Activated naive CD8-positive, alpha-beta T cell treated with anti-CD3 and anti-CD28 coated beads, Interleukin-2, amount 10 ng/mL, durations not matched to agents 7 days and 5 days (primary cell): ENCODE measurements at regions not wholly inside any gene's neighbourhood (a gene's known extent, or its start where the extent isn't known, plus 50 kb on each side); places are given as distances from the start of the nearest gene placed in this dataset.

ENCODE experiments used
- ATAC-seq: fragments of 150-1000 bp; cut with Tn5 transposase; one replicate; pipeline ENCODE4 v1.10.0; 2021; ENCODE audit warnings: low read depth, moderate library complexity
- POLR2A ChIA-PET: fragments of 350-600 bp; sonication (Branson Sonifier 250); formaldehyde crosslinking; loops from one replicate; lab custom pipeline; 2021; ENCODE audit warnings: antibody characterized with exemption; lab: Charles Lee
- DNase-seq: peaks from one replicate; pipeline ENCODE4 v3.0.0; 2021
- H3K27ac Mint-ChIP-seq: one replicate; pipeline ENCODE4 v1.8.0; 2022; ENCODE audit warnings: mild to moderate bottlenecking, mixed read lengths
- H3K27me3 Mint-ChIP-seq: one replicate; pipeline ENCODE4 v1.8.0; 2022; ENCODE audit warnings: mild to moderate bottlenecking, moderate library complexity, mixed read lengths
- H3K36me3 Mint-ChIP-seq: one replicate; pipeline ENCODE4 v1.8.0; 2021; ENCODE audit warnings: mild to moderate bottlenecking, mixed read lengths
- H3K4me1 Mint-ChIP-seq: one replicate; pipeline ENCODE4 v1.8.0; 2021; ENCODE audit warnings: mixed read lengths
- H3K4me3 Mint-ChIP-seq: one replicate; pipeline ENCODE4 v1.8.0; 2022; ENCODE audit warnings: mild to moderate bottlenecking, moderate library complexity, mixed read lengths
- H3K9me3 Mint-ChIP-seq: one replicate; pipeline ENCODE4 v1.8.0; 2021; ENCODE audit warnings: mixed read lengths

- H3K27me3 Mint-ChIP-seq: no peaks in the 10 kb centered on the region
- ATAC-seq (no peak), DNase-seq (no peak)
- H3K36me3 Mint-ChIP-seq: no peaks in the 10 kb centered on the region
- no peak overlapping the region for H3K27ac Mint-ChIP-seq
- H3K4me1 Mint-ChIP-seq: no peaks in the 10 kb centered on the region
- POLR2A ChIA-PET: no interaction called here
- no peak overlapping the region for H3K4me3 Mint-ChIP-seq
- H3K9me3 Mint-ChIP-seq: no peaks in the 10 kb centered on the region
Measured at GRCh38 chr22:48784701-48785503, 1042.8 kb downstream of the BRD1 start.

DNA sequence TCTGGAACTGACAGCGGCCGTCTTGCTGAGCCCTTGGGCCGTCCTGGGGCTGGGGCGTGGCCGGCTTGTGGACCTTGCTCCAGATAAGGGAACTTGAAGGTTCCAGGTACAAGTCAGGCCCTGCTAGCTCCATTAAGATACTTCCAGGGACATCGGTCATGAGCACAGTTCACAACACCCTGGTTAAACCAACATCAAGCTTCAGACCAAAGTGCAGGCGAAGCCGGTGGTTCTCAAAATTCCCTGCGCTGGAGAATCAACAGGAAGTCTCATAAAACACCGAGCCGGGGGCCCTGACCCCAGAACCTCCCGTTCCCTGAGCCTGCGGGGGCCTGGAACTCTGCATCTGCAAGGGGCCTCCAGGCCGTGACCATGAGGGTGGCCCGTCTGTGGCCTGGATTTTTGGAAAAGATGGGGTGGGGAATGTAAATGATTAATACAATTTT is 1043.8 kb downstream of the BRD1 start:
- Mint-ChIP-seq H3K4me1 (no peaks in the 10 kb centered on the region), H3K36me3 (no peaks in the 10 kb centered on the region), H3K27ac (no peak overlapping the region), H3K9me3 (no peaks in the 10 kb centered on the region), H3K4me3 (no peak overlapping the region), H3K27me3 (no peaks in the 10 kb centered on the region)
- POLR2A ChIA-PET: no interaction called here
- ATAC-seq (no peak), DNase-seq (no peak)

DNA sequence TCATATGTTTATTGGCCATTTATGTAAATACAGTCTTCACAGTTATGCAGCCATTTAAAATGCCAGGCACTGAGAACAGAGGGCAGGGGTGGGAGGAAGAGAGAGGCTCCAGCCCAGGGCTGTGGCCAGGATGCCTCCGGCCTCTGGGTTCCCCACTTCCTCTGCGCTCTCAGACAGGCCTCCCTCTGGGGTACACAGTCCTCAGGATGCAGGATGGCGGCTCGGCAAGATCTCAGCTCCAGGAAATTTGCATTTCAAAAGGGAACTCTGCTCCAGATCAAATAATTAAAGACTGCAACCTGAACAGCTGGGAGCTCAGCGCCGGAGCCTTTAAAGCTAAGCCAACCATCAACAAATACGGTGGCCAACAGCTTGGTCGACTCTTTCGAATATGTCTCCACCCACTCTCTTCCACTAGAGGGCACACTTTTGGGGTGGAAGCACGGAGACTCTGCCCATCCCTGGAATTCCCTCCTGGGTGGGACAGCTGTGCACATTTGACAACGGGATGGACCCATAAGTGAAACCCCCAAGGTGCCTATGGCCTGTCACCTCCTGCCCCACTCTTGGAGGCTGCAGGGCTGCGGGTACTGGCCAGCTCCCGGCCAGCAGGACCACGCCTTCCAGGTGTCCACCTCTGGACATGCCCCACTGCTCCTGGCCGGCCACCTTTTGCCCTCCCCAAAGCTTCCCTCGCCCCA is 1044.7 kb downstream of the BRD1 start:
- no peaks in the 10 kb centered on the region for H3K4me1 Mint-ChIP-seq
- ATAC-seq: no peak
- no peak overlapping the region for H3K4me3 Mint-ChIP-seq
- H3K36me3 Mint-ChIP-seq: no peaks in the 10 kb centered on the region
- peaks cover 3% of the 10 kb centered on the region for H3K9me3 Mint-ChIP-seq
- H3K27me3 Mint-ChIP-seq: no peaks in the 10 kb centered on the region
- POLR2A ChIA-PET: no interaction called here
- no peak overlapping the region for H3K27ac Mint-ChIP-seq
- DNase-seq: no peak

GRCh38 chr22:48782326-48782725 is 1045.3 kb downstream of the BRD1 start:
- no peak overlapping the region for H3K27ac Mint-ChIP-seq
- no peak for DNase-seq
- no peaks in the 10 kb centered on the region for H3K36me3 Mint-ChIP-seq
- ATAC-seq: no peak
- H3K27me3 Mint-ChIP-seq: no peaks in the 10 kb centered on the region
- H3K4me1 Mint-ChIP-seq: no peaks in the 10 kb centered on the region
- H3K4me3 Mint-ChIP-seq: no peak overlapping the region
- POLR2A ChIA-PET: no interaction called here
- H3K9me3 Mint-ChIP-seq: peaks cover 4% of the 10 kb centered on the region

- no peaks in the 10 kb centered on the region for H3K27me3 Mint-ChIP-seq
- POLR2A ChIA-PET: interaction anchor here (0.6 kb wide), 1 partner anchor 1126 kb away, joined by 4 read pairs; no protein-coding TSS in a partner anchor
- no peak for ATAC-seq
- H3K9me3 Mint-ChIP-seq: peaks cover 5% of the 10 kb centered on the region
- no peaks in the 10 kb centered on the region for H3K4me1 Mint-ChIP-seq
- no peak overlapping the region for H3K27ac Mint-ChIP-seq
- no peak overlapping the region for H3K4me3 Mint-ChIP-seq
- DNase-seq: no peak
- no peaks in the 10 kb centered on the region for H3K36me3 Mint-ChIP-seq
Measured at GRCh38 chr22:48781868-48782267, 1045.8 kb downstream of the BRD1 start.

- Mint-ChIP-seq H3K27me3 (no peaks in the 10 kb centered on the region), H3K4me1 (no peaks in the 10 kb centered on the region), H3K9me3 (peaks cover 6% of the 10 kb centered on the region), H3K36me3 (no peaks in the 10 kb centered on the region), H3K27ac (no peak overlapping the region), H3K4me3 (no peak overlapping the region)
- DNase-seq (no peak), ATAC-seq (no peak)
- POLR2A ChIA-PET: interaction anchor here (0.6 kb wide), 1 partner anchor 1127 kb away, joined by 4 read pairs; no protein-coding TSS in a partner anchor
Measured at GRCh38 chr22:48781391-48781790, 1046.3 kb downstream of the BRD1 start.

DNA sequence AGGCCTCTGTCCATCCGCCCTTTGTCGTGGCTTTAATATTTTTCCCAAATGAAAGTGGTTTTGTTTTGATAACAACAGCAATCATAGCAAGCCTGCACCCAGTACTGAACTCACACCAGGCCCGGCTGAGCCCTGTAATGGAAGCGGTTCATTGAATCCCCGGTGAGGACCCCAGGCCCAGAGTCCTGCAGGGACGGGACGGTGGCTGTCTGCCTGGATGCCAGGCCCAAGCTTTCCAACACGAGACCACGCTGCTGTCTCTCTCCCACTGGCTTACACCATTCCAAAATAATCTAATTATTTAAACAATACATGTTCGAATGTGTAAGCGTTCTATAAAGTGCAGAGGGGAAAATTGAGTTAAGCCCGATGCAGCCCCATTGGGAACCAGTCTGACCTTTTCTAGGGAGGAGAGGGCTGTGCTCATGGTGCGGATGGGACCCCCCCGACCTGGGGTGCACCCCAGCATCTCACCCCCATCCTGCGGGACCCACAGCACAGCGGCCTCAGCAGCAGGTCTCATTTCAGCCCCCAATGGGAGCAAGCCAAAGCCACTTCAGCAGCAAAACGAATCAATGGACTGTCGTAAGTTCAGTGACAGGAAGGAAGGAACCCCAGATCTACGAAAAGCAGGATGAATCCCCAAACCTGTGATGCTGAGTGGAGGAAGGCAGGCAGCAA is 1046.9 kb downstream of the BRD1 start:
- no peak overlapping the region for H3K4me3 Mint-ChIP-seq
- H3K36me3 Mint-ChIP-seq: no peaks in the 10 kb centered on the region
- ATAC-seq (no peak), DNase-seq (no peak)
- no peak overlapping the region for H3K27ac Mint-ChIP-seq
- H3K4me1 Mint-ChIP-seq: no peaks in the 10 kb centered on the region
- H3K9me3 Mint-ChIP-seq: peaks cover 6% of the 10 kb centered on the region
- no peaks in the 10 kb centered on the region for H3K27me3 Mint-ChIP-seq
- POLR2A ChIA-PET: no interaction called here

- no peak overlapping the region for H3K27ac Mint-ChIP-seq
- DNase-seq (no peak), ATAC-seq (no peak)
- H3K4me3 Mint-ChIP-seq: no peak overlapping the region
- no peaks in the 10 kb centered on the region for H3K36me3 Mint-ChIP-seq
- no peaks in the 10 kb centered on the region for H3K27me3 Mint-ChIP-seq
- POLR2A ChIA-PET: no interaction called here
- H3K9me3 Mint-ChIP-seq: peaks cover 6% of the 10 kb centered on the region
- H3K4me1 Mint-ChIP-seq: no peaks in the 10 kb centered on the region
Measured at GRCh38 chr22:48779661-48780596, 1047.7 kb downstream of the BRD1 start.

DNA sequence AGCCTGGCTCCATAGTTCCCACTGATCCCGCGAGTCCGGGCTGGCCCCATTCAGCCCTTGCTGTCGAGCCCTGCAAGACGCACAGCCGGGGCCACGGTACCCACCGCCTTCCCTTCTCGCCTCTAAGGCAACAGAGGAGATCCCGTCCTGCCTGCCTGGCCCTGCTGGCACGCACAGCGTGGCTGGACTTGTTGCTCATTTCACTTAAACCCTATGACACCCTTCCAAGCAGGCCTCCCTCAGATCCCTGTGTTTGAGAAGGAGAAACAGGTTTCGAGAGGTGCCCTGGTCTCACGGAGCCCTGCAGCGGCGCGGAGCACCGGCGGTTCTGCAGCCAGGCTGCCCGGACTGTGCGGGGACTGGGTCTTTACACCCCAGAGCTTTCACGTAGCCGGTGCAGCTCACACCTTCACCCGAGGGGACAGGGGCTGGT is 1048.4 kb downstream of the BRD1 start:
- no peaks in the 10 kb centered on the region for H3K36me3 Mint-ChIP-seq
- H3K27me3 Mint-ChIP-seq: no peaks in the 10 kb centered on the region
- DNase-seq (no peak), ATAC-seq (no peak)
- no peak overlapping the region for H3K4me3 Mint-ChIP-seq
- H3K27ac Mint-ChIP-seq: no peak overlapping the region
- POLR2A ChIA-PET: no interaction called here
- no peaks in the 10 kb centered on the region for H3K4me1 Mint-ChIP-seq
- peaks cover 6% of the 10 kb centered on the region for H3K9me3 Mint-ChIP-seq

DNA sequence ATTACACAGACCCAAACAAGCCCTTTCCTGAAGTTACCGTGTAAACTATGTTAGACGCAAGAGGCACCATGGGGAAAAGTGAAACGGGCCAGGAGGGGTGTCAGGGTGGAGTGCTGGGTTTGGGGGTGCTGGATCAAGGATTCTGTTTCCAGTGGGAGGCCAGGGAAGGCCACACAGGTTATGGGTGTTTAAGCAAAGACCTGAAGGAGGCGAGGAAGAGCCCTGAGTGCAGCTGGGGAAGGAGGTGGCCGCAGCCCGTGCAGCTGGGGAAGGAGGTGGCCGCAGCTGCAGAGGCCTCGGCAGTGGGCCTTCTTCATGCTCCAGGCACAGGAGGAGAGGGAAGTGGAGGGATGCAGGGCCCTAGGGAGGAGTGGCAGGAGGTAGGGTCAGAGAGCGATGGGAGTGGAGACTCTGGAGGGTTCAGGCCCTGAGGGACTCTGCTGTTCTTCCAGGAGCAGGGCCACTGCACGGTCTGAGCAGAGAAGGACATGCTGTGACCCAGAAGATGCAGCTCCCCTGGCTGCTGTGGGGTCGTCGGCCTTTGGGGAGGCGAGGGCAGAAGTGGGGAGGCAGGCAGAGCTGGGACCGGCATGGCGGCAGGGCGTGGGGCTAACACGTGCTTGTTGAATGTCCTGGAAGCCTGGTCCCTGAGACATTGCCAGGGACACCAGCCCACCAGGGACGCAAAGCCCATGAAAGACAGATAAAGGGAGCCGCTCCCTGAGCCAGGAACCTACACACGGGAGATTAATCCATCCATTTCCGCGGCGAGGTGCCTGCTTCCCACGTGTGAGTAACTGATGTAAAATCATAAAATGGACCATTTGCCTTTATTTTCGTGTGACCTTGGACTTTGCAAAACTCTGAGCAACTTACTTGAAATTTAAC is 1049.1 kb downstream of the BRD1 start:
- no peak overlapping the region for H3K27ac Mint-ChIP-seq
- H3K36me3 Mint-ChIP-seq: no peaks in the 10 kb centered on the region
- H3K4me3 Mint-ChIP-seq: no peak overlapping the region
- peaks cover 6% of the 10 kb centered on the region for H3K9me3 Mint-ChIP-seq
- peaks cover 4% of the 10 kb centered on the region for H3K27me3 Mint-ChIP-seq
- H3K4me1 Mint-ChIP-seq: no peaks in the 10 kb centered on the region
- POLR2A ChIA-PET: no interaction called here
- ATAC-seq: no peak
- no peak for DNase-seq

- no peak overlapping the region for H3K4me3 Mint-ChIP-seq
Measured at GRCh38 chr22:48772286-48772907, 1055.3 kb downstream of the BRD1 start.

DNA sequence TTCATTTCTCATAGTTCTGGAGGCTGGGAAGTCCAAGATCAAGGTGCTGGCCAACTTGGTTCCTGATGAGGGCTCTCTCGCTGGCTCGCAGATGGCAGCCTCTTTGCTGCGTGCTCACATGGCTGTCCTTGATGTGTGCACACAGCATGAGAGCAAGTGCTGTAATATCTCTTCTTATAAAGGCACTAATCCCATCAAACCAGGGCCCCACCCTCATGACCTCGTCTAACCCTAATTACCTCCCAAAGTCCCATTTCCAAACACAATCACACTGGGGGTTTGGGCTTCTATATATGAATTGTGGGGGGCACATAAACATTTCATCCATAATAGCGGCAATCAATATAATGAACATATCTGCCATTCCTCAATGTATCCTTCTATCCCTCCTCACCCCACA is 1062.1 kb downstream of the BRD1 start:
- ATAC-seq: no peak

More at GRCh38 chr22:48772286-48772907, 1055.3 kb downstream of the BRD1 start:
- ATAC-seq: no peak
- Mint-ChIP-seq H3K9me3 (peaks cover 10% of the 10 kb centered on the region), H3K27ac (no peak overlapping the region), H3K4me1 (no peaks in the 10 kb centered on the region), H3K36me3 (no peaks in the 10 kb centered on the region), H3K27me3 (peaks cover 4% of the 10 kb centered on the region)
- POLR2A ChIA-PET: no interaction called here
- no peak for DNase-seq

More for the DNA sequence above, 1062.1 kb downstream of the BRD1 start:
- Mint-ChIP-seq H3K4me3 (no peak overlapping the region), H3K9me3 (peaks cover 5% of the 10 kb centered on the region), H3K36me3 (no peaks in the 10 kb centered on the region), H3K27ac (no peak overlapping the region), H3K4me1 (no peaks in the 10 kb centered on the region), H3K27me3 (peaks cover 5% of the 10 kb centered on the region)
- POLR2A ChIA-PET: no interaction called here
- DNase-seq: no peak
